Epithelial cell of esophagus (primary cell): ENCODE measurements at regions not wholly inside any gene's neighbourhood (a gene's known extent, or its start where the extent isn't known, plus 50 kb on each side); places are given as distances from the start of the nearest gene placed in this dataset.
A peak's percentile ranks its signal among the peaks of the same experiment; 100 is the strongest.

Experiments
- DNase-seq: peaks from one replicate; pipeline ENCODE4 v3.0.0; 2010; ENCODE audit warnings: low read depth
- H3K4me3 ChIP-seq: 2 replicates; pipeline ENCODE4 v1.5.1; 2011; ENCODE audit warnings: mild to moderate bottlenecking, low read length, control low read depth
- TF ChIP-seq, protein P1 (sequence below): IDR thresholded peaks from 2 replicates; pipeline ENCODE4 v1.5.1; 2011; ENCODE audit warnings: low read depth, mild to moderate bottlenecking, low read length, control low read depth, inconsistent platforms; ENCODE audit not compliant: insufficient read depth; ENCODE audit errors: missing control alignments

DNA sequence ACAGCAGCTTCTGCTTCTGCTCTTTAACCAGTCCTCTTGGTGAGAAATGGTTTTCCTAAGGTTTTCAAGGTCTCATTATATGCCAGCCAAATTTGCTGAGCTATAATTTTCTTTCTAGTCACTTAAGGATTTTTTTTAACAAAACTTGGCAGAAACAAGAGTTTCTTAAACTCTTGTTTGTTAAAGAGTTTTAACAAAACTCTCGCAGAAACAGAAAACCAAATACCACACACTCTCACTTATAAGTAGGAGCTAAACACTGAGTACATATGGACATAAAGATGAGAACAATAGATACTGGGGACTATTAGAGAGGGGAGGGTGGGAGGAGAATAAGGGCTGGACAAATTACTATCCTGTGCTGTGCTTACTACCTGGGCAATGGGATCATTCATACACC is 908.3 kb downstream of the TUSC7 start:
- TF ChIP-seq, protein P1, sequence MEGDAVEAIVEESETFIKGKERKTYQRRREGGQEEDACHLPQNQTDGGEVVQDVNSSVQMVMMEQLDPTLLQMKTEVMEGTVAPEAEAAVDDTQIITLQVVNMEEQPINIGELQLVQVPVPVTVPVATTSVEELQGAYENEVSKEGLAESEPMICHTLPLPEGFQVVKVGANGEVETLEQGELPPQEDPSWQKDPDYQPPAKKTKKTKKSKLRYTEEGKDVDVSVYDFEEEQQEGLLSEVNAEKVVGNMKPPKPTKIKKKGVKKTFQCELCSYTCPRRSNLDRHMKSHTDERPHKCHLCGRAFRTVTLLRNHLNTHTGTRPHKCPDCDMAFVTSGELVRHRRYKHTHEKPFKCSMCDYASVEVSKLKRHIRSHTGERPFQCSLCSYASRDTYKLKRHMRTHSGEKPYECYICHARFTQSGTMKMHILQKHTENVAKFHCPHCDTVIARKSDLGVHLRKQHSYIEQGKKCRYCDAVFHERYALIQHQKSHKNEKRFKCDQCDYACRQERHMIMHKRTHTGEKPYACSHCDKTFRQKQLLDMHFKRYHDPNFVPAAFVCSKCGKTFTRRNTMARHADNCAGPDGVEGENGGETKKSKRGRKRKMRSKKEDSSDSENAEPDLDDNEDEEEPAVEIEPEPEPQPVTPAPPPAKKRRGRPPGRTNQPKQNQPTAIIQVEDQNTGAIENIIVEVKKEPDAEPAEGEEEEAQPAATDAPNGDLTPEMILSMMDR, result no peak
- no peak for DNase-seq
- no peak overlapping the region for H3K4me3 ChIP-seq

DNA sequence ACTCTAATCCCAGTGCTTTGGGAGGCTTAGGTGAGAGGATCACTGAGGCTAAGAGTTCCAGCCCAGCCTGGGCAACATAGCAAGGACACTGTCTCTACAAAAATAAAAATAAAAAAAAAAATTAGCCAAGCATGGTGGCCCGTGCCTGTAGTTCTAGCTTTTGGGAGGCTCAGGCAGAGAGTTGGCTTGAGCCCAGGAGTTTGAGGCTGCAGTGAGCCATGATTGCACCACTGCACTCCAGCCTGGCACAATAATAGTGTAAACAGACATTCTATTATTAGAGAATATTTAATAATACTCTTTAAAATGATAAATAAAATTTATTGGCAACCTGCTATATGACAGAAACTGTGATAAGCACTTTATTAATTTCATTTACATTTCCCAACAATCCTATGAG is 908.9 kb downstream of the TUSC7 start:
- no peak for DNase-seq
- H3K4me3 ChIP-seq, result no peak overlapping the region
- TF ChIP-seq, protein P1, result no peak

DNA sequence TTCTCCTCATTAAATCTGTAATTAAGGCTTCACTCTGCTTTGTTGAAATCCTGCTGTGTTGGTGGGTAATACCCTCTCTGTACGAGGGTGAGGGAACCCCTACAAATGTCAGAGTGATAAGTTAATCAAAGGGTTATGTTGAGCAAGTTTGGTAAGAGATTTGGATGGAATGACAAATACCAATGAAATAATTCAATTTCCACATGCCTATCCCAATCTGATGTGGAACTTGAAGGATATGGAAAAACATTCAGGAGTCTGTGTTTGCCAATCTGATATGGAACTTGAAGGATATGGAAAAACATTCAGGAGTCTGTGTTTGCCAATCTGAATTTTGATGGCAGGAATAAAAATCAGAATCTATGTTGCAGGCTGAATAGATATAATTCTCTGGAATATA is 910.2 kb downstream of the TUSC7 start:
- no peak overlapping the region for H3K4me3 ChIP-seq
- TF ChIP-seq, protein P1, result no peak
- no peak for DNase-seq

DNA sequence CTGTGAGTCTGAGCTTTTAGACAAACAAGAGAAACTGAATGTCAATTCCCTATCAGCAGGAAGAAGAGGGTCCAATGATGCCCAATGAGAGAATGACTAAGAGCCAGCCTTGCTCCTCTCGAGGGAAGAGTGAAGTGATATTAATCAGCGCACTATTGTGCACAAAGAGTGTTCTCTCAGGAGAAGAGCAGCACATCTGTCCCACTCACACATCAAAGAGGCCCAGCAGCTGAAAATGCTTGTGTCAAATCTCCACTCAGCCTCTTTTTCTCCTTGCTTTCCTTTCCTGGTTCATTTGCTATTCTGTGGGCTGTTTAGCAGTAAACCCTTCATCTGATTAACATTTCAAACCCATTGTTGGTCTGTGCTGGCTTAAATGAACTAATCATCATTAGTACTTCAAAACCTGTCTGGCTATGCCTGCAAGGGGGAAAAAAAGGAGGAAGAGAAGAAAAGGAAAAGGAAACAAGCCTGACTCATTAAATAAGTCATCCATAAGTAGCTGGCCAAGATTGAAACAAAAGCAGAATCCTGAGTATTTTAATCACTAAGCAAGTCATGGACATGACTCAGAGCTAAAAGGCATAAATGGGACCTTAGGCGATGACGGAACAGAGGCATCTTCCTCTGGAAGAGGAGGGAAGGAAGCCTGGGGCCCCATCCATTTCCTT is 912.7 kb downstream of the TUSC7 start:
- TF ChIP-seq, protein P1, result no peak
- H3K4me3 ChIP-seq, result no peak overlapping the region
- peak; percentile 93 for DNase-seq

DNA sequence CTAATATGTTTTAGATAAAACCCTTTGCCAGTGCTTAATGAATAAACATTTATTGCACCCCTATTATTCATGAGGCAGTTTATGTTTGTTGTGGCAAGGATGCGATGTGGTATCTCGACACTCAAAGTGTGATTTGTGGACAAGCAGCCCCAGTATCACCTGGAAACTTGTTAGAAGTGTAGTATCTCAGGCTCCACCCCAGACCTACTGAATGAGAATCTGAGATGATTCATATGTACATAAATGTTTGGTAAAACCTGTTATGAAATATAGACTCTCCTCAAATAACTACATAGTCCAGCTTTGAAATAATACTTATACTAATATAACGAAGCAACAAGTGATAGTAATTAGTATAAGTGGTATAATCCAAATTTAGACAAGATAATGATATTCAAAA is 914.8 kb downstream of the TUSC7 start:
- H3K4me3 ChIP-seq, result no peak overlapping the region
- peak; percentile 77 for DNase-seq
- TF ChIP-seq, protein P1, result no peak

DNA sequence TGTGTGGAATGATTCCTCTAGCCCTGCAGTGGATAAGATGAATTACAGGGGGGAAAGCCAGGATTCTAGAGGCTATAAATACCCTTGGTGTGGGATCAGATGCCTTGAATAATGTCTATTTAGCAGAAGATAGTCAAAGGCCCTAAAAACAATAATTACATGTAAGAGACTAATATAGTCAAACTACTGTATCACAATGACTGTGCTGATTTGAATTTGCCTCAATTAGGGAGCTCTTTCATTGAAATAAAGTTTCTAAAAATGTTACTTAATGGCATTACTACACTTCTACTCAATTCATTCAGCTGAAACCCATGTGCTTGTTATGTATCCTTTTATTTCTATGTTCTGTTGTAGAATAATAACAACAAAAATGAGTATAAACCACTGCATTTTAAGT is 915.6 kb downstream of the TUSC7 start:
- no peak overlapping the region for H3K4me3 ChIP-seq
- TF ChIP-seq, protein P1, result no peak
- DNase-seq, result no peak

DNA sequence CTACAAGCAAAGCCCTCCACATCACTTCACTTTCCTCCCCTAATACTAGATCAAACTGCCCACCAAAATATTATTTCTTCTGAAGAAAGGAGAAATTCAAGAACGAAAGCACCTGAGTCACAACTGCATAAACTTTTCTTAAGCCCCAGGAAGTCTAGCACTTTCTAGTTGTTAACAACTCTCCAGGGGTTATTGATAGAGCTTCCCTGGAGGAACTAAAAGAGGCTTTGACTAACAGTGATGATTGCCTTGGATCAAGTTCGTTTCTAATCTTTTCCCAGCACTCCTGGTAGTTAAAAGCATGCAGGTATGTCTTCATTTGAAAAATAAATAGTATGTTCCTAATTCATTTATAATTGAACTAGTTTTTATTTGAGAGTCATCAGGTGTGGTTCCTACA is 917.0 kb downstream of the TUSC7 start:
- TF ChIP-seq, protein P1, result no peak
- H3K4me3 ChIP-seq, result no peak overlapping the region
- no peak for DNase-seq
